B cell (primary cell): ENCODE measurements at regions not wholly inside any gene's neighbourhood (a gene's known extent, or its start where the extent isn't known, plus 50 kb on each side); places are given as distances from the start of the nearest gene placed in this dataset.

Experiments used
- EZH2 ChIP-seq: IDR thresholded peaks from 2 replicates; pipeline ENCODE4 v1.6.1; 2012; ENCODE audit warnings: borderline replicate concordance, low read depth, mild to moderate bottlenecking, moderate library complexity, low read length; ENCODE audit not compliant: insufficient read depth, poor library complexity, severe bottlenecking
- TF ChIP-seq, protein P1 (sequence below): fragments of 200-600 bp; IDR thresholded peaks from one replicate; pipeline ENCODE4 v1.8.0; 2022; ENCODE audit warnings: antibody characterized with exemption, mild to moderate bottlenecking

DNA sequence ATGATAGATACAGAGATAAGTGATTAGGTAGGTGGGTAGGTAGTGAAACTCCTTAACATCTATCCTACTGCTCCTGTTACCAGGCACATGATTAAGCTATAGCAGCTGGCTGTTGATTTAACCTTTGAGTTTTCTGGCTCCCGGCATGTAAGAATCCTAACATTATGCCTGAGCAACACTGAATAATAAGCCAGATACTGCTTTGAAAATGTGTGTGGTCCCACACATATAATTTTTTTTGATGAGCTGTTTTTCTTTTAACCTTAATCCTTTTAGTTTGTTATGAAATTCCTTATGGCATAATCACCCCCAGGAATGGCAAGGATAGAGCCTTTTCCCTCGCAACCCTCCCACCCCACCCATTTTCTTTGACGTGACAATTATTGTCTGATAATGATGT lies 104.2 kb upstream of the NEUROD1 start:
- TF ChIP-seq, protein P1, sequence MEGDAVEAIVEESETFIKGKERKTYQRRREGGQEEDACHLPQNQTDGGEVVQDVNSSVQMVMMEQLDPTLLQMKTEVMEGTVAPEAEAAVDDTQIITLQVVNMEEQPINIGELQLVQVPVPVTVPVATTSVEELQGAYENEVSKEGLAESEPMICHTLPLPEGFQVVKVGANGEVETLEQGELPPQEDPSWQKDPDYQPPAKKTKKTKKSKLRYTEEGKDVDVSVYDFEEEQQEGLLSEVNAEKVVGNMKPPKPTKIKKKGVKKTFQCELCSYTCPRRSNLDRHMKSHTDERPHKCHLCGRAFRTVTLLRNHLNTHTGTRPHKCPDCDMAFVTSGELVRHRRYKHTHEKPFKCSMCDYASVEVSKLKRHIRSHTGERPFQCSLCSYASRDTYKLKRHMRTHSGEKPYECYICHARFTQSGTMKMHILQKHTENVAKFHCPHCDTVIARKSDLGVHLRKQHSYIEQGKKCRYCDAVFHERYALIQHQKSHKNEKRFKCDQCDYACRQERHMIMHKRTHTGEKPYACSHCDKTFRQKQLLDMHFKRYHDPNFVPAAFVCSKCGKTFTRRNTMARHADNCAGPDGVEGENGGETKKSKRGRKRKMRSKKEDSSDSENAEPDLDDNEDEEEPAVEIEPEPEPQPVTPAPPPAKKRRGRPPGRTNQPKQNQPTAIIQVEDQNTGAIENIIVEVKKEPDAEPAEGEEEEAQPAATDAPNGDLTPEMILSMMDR: no peak
- no peak for TF ChIP-seq EZH2
